HepG2 (cell line): ENCODE measurements at regions not wholly inside any gene's neighbourhood (a gene's known extent, or its start where the extent isn't known, plus 50 kb on each side); places are given as distances from the start of the nearest gene placed in this dataset.

Experiments
- ATAC-seq: fragments of 200-7000 bp; cut with Tn5 transposase; 3 replicates; pipeline ENCODE4 v1.9.1; 2020; ENCODE audit warnings: mild to moderate bottlenecking, moderate library complexity
- BruUV-seq: library from RNA; stranded (reverse); fragments of 400-500 nt; replicated peaks from 2 replicates; lab custom pipeline; 2021; lab: Mats Ljungman, UMichigan
- CTCF ChIA-PET: fragments of 300-600 bp; formaldehyde crosslinking; extraction: SDS; loops from one replicate; lab custom pipeline; 2021; ENCODE audit warnings: low total read pairs, inconsistent platforms, low intra/inter-chr PET ratio; lab: Yijun Ruan, JAX
- POLR2A ChIA-PET: fragments of 350-600 bp; sonication (Branson Sonifier 250); formaldehyde crosslinking; loops from one replicate; lab custom pipeline; 2020; ENCODE audit warnings: antibody characterized with exemption, inconsistent platforms; lab: Yijun Ruan, JAX
- DNase-seq: peaks from one replicate; pipeline ENCODE4 v3.0.0-alpha.2; 2015; ENCODE audit warnings: low spot score
- FAIRE-seq: peaks from 3 replicates; lab custom pipeline; 2011; peaks lifted over from hg19 to GRCh38; lab: Jason Lieb, UNC
- H2AFZ ChIP-seq: one replicate; pipeline ENCODE4 v1.6.1; 2011; ENCODE audit warnings: low read length, inconsistent platforms
- H3K27ac ChIP-seq: fragments of 300-600 bp; 3 replicates; pipeline ENCODE4 v1.8.0; 2011; ENCODE audit warnings: mixed run types, mild to moderate bottlenecking, mixed read lengths, low read length, inconsistent platforms; ENCODE audit not compliant: insufficient read depth; ENCODE audit errors: extremely low read length
- H3K27me3 ChIP-seq, 2 experiments: fragments of 200-600 bp in 1 of 2; 2 replicates in 1 of 2; 3 replicates in 1 of 2; pipeline versions ENCODE4 v1.6.0 to v1.8.0; 2011; ENCODE audit warnings: low read length in 2 of 2, mild to moderate bottlenecking in 2 of 2, moderate library complexity in 2 of 2, inconsistent platforms in 1 of 2; ENCODE audit not compliant: insufficient read depth in 2 of 2, control insufficient read depth in 1 of 2
- H3K36me3 ChIP-seq, 2 experiments: fragments of 200-600 bp in 1 of 2; replicated peaks in 1 of 2; 2 replicates in 1 of 2; 3 replicates in 1 of 2; pipeline versions ENCODE4 v1.5.1 to v1.8.0; 2011; ENCODE audit warnings: low read length in 2 of 2, inconsistent platforms in 1 of 2; ENCODE audit not compliant: insufficient read depth in 2 of 2, control insufficient read depth in 1 of 2
- H3K4me1 ChIP-seq: 2 replicates; pipeline ENCODE4 v1.5.1; 2012; ENCODE audit warnings: low read length, inconsistent platforms; ENCODE audit not compliant: insufficient read depth
- H3K4me2 ChIP-seq: 2 replicates; pipeline ENCODE4 v1.6.0; 2011; ENCODE audit warnings: low read depth, low read length, inconsistent platforms
- H3K4me3 ChIP-seq, 3 experiments: fragments of 200-600 bp in 1 of 3; sonication (generic), shearing (Covaris generic) in 1 of 3; replicated peaks in 1 of 3; 2 replicates each; pipeline ENCODE4 v1.5.1; 2011 to 2016; ENCODE audit warnings: low read length in 3 of 3, inconsistent platforms in 2 of 3, low read depth in 2 of 3, mild to moderate bottlenecking in 2 of 3, control low read depth in 1 of 3, mixed read lengths in 1 of 3; ENCODE audit not compliant: insufficient read depth in 1 of 3
- H3K79me2 ChIP-seq: one replicate; pipeline ENCODE4 v1.6.1; 2011; ENCODE audit warnings: low read length, inconsistent platforms; ENCODE audit not compliant: insufficient read depth
- H3K9ac ChIP-seq: 2 replicates; pipeline ENCODE4 v1.6.0; 2011; ENCODE audit warnings: mild to moderate bottlenecking, low read depth, low read length, inconsistent platforms; ENCODE audit not compliant: insufficient read depth
- H3K9me3 ChIP-seq: 2 replicates; pipeline ENCODE4 v1.5.1; 2012; ENCODE audit warnings: mild to moderate bottlenecking, low read length
- H4K20me1 ChIP-seq: 2 replicates; pipeline ENCODE4 v1.6.0; 2011; ENCODE audit warnings: inconsistent platforms, mild to moderate bottlenecking, low read length, moderate library complexity; ENCODE audit not compliant: insufficient read depth
- HNF4G ChIP-seq, 2 experiments: sonication (generic) in 1 of 2; formaldehyde crosslinking in 1 of 2; IDR thresholded peaks; 2 replicates each; pipeline versions ENCODE4 v1.4.0 to v1.6.1; 2011 to 2020; ENCODE audit warnings: borderline replicate concordance in 2 of 2, low read depth in 2 of 2, mild to moderate bottlenecking in 2 of 2, low read length in 1 of 2, missing genetic modification reagents in 1 of 2, moderate library complexity in 1 of 2
- PREB ChIP-seq: sonication (generic); formaldehyde crosslinking; IDR thresholded peaks from 2 replicates; pipeline ENCODE4 v1.4.0; 2020; ENCODE audit warnings: missing genetic modification reagents
- RAD51 ChIP-seq: fragments of 450-650 bp; IDR thresholded peaks from 2 replicates; pipeline ENCODE4 v1.6.1; 2016; ENCODE audit warnings: borderline replicate concordance
- SP5 ChIP-seq: IDR thresholded peaks from 2 replicates; pipeline ENCODE4 v1.6.1; 2016; ENCODE audit warnings: low read depth, borderline replicate concordance
- ZNF263 ChIP-seq: sonication (generic); formaldehyde crosslinking; IDR thresholded peaks from 2 replicates; pipeline ENCODE4 v1.4.0; 2020; ENCODE audit warnings: missing genetic modification reagents
- ZNF562 ChIP-seq: sonication (generic); formaldehyde crosslinking; IDR thresholded peaks from 2 replicates; pipeline ENCODE4 v1.8.0; 2022; ENCODE audit warnings: missing genetic modification reagents, borderline replicate concordance
- ZNF614 ChIP-seq: IDR thresholded peaks from 2 replicates; pipeline ENCODE4 v1.6.1; 2018; ENCODE audit warnings: missing biosample characterization, missing genetic modification reagents, inconsistent platforms, borderline replicate concordance
- ZNF691 ChIP-seq: sonication (generic); formaldehyde crosslinking; IDR thresholded peaks from 2 replicates; pipeline ENCODE4 v1.4.0; 2020; ENCODE audit warnings: missing genetic modification reagents, low read depth, mild to moderate bottlenecking, borderline replicate concordance
- ZNF709 ChIP-seq: sonication (generic); formaldehyde crosslinking; IDR thresholded peaks from 2 replicates; pipeline ENCODE4 v1.5.0; 2020; ENCODE audit warnings: mild to moderate bottlenecking, missing genetic modification reagents
- ZNF770 ChIP-seq: sonication (generic); formaldehyde crosslinking; IDR thresholded peaks from 2 replicates; pipeline ENCODE4 v1.5.0; 2020; ENCODE audit warnings: mild to moderate bottlenecking, missing genetic modification reagents
- WGBS: methylation state at CpG from one replicate; pipeline ENCODE4 v1.1.6; 2017; ENCODE audit warnings: low lambda C conversion rate; 5-methylcytosine and 5-hydroxymethylcytosine counted together
- in situ Hi-C: cut with HindIII; loops from 2 replicates; pipeline ENCODE4 v1.10.0; 2017; ENCODE audit warnings: low pct_unique_long_range_greater_than_20kb; ENCODE audit not compliant: extremely low pct_ligation_motif_present
- intact Hi-C: fragments of 100-400 bp; cut with micrococcal nuclease; formaldehyde crosslinking; loops from one replicate; pipeline ENCODE4 v1.10.0; 2022; ENCODE audit not compliant: unreplicated experiment
- TF ChIP-seq, protein P1 (sequence below): sonication (generic); formaldehyde crosslinking; IDR thresholded peaks from 2 replicates; pipeline ENCODE4 v1.4.0; 2020; ENCODE audit warnings: missing genetic modification reagents

GRCh38 chr15:93451265-93451664 is 362.3 kb upstream of the RGMA start (continued):
- TF ChIP-seq, protein P1, sequence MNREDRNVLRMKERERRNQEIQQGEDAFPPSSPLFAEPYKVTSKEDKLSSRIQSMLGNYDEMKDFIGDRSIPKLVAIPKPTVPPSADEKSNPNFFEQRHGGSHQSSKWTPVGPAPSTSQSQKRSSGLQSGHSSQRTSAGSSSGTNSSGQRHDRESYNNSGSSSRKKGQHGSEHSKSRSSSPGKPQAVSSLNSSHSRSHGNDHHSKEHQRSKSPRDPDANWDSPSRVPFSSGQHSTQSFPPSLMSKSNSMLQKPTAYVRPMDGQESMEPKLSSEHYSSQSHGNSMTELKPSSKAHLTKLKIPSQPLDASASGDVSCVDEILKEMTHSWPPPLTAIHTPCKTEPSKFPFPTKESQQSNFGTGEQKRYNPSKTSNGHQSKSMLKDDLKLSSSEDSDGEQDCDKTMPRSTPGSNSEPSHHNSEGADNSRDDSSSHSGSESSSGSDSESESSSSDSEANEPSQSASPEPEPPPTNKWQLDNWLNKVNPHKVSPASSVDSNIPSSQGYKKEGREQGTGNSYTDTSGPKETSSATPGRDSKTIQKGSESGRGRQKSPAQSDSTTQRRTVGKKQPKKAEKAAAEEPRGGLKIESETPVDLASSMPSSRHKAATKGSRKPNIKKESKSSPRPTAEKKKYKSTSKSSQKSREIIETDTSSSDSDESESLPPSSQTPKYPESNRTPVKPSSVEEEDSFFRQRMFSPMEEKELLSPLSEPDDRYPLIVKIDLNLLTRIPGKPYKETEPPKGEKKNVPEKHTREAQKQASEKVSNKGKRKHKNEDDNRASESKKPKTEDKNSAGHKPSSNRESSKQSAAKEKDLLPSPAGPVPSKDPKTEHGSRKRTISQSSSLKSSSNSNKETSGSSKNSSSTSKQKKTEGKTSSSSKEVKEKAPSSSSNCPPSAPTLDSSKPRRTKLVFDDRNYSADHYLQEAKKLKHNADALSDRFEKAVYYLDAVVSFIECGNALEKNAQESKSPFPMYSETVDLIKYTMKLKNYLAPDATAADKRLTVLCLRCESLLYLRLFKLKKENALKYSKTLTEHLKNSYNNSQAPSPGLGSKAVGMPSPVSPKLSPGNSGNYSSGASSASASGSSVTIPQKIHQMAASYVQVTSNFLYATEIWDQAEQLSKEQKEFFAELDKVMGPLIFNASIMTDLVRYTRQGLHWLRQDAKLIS (CRISPR knock-in tag), result no peak
- TF ChIP-seq RAD51 (no peak), ZNF263 (no peak), ZNF709 (no peak), HNF4G (IDR thresholded peaks at IDR 0.05; ENCODE audit: borderline replicate concordance, low read depth, low read length) (no peak), HNF4G (CRISPR knock-in tag; IDR thresholded peaks at IDR 0.05; ENCODE audit: borderline replicate concordance, low read depth) (no peak)
- TF ChIP-seq, all 625 proteins: peak for 0

GRCh38 chr15:93449798-93450197 is 360.8 kb upstream of the RGMA start:
- ChIA-PET POLR2A (no interaction called here), CTCF (no interaction called here)
- Histone ChIP-seq H3K27me3 (no peaks in the 10 kb centered on the region), H3K79me2 (no peaks in the 10 kb centered on the region), H3K4me1 (no peaks in the 10 kb centered on the region), H3K9me3 (no peaks in the 10 kb centered on the region), H3K4me2 (no peak overlapping the region), H3K4me3 (no peak overlapping the region), H3K9ac (no peak overlapping the region), H3K36me3 (no peaks in the 10 kb centered on the region), H3K27ac (no peak overlapping the region), H2AFZ (no peak overlapping the region), H4K20me1 (no peaks in the 10 kb centered on the region)
- BruUV-seq, result no TSS peak
- WGBS, result 2% methylated on average over 2 of the region's 2 CpGs
- DNase-seq (no peak), FAIRE-seq (no peak), ATAC-seq (no peak)
- intact Hi-C loops (no loop called here), in situ Hi-C loops (no loop called here)
- TF ChIP-seq PREB (CRISPR knock-in tag) (no peak), ZNF614 (no peak), ZNF562 (CRISPR knock-in tag) (no peak), ZNF770 (CRISPR knock-in tag) (no peak), SP5 (CRISPR knock-in tag) (no peak), ZNF691 (CRISPR knock-in tag) (no peak)
